Keratinocyte (primary cell): ENCODE measurements at regions not wholly inside any gene's neighbourhood (a gene's known extent, or its start where the extent isn't known, plus 50 kb on each side); places are given as distances from the start of the nearest gene placed in this dataset.

ENCODE experiments used
- DNase-seq: peaks from one replicate; pipeline ENCODE4 v3.0.0-alpha.2; 2011; ENCODE audit warnings: low read depth, missing footprints, low spot score
- FAIRE-seq: peaks from 2 replicates; lab custom pipeline; 2011; peaks lifted over from hg19 to GRCh38; lab: Jason Lieb, UNC
- H2AFZ ChIP-seq: 2 replicates; pipeline ENCODE4 v1.6.0; 2012; ENCODE audit warnings: low read length, control low read depth, inconsistent platforms; ENCODE audit not compliant: control insufficient read depth
- H3K27ac ChIP-seq: 2 replicates; pipeline ENCODE4 v1.5.1; 2011; ENCODE audit warnings: low read length; ENCODE audit not compliant: control insufficient read depth, insufficient read depth
- H3K27me3 ChIP-seq: 3 replicates; pipeline ENCODE4 v1.6.0; 2011; ENCODE audit warnings: low read length; ENCODE audit not compliant: control insufficient read depth, insufficient read depth; ENCODE audit errors: extremely low read depth
- H3K36me3 ChIP-seq, 2 experiments: 2 replicates in 1 of 2; 3 replicates in 1 of 2; pipeline ENCODE4 v1.5.1; 2011; ENCODE audit warnings: low read length in 2 of 2, mild to moderate bottlenecking in 1 of 2; ENCODE audit not compliant: control insufficient read depth in 2 of 2, insufficient read depth in 2 of 2; ENCODE audit errors: extremely low read depth in 1 of 2
- H3K4me1 ChIP-seq: 3 replicates; pipeline ENCODE4 v1.5.1; 2011; ENCODE audit warnings: low read length; ENCODE audit not compliant: control insufficient read depth, insufficient read depth; ENCODE audit errors: extremely low read depth
- H3K4me2 ChIP-seq: 3 replicates; pipeline ENCODE4 v1.6.0; 2011; ENCODE audit warnings: low read depth, low read length; ENCODE audit not compliant: control insufficient read depth, insufficient read depth; ENCODE audit errors: extremely low read depth
- H3K4me3 ChIP-seq, 3 experiments: fragments of 200-600 bp in 1 of 3; sonication (generic) in 1 of 3; 2 replicates in 2 of 3; 3 replicates in 1 of 3; pipeline ENCODE4 v1.5.1; 2011 to 2016; ENCODE audit warnings: low read length in 3 of 3, mild to moderate bottlenecking in 3 of 3, control low read depth in 2 of 3, inconsistent platforms in 1 of 3, low read depth in 1 of 3, mixed read lengths in 1 of 3, mixed run types in 1 of 3, moderate library complexity in 1 of 3; ENCODE audit not compliant: control insufficient read depth in 2 of 3, insufficient read depth in 2 of 3; ENCODE audit errors: extremely low read depth in 1 of 3
- H3K79me2 ChIP-seq: 2 replicates; pipeline ENCODE4 v1.6.0; 2012; ENCODE audit warnings: low read length; ENCODE audit not compliant: control insufficient read depth, insufficient read depth
- H3K9ac ChIP-seq: 3 replicates; pipeline ENCODE4 v1.6.0; 2011; ENCODE audit warnings: low read length; ENCODE audit not compliant: control insufficient read depth, insufficient read depth; ENCODE audit errors: extremely low read depth
- H3K9me1 ChIP-seq: 3 replicates; pipeline ENCODE4 v1.6.0; 2011; ENCODE audit warnings: low read length; ENCODE audit not compliant: control insufficient read depth, insufficient read depth; ENCODE audit errors: extremely low read depth
- H3K9me3 ChIP-seq: 2 replicates; pipeline ENCODE4 v1.5.1; 2012; ENCODE audit warnings: low read depth, low read length; ENCODE audit not compliant: control insufficient read depth
- H4K20me1 ChIP-seq: 3 replicates; pipeline ENCODE4 v1.6.0; 2011; ENCODE audit warnings: low read length; ENCODE audit not compliant: control insufficient read depth, insufficient read depth; ENCODE audit errors: extremely low read depth
- EZH2 ChIP-seq: IDR thresholded peaks from one replicate; pipeline ENCODE4 v1.6.1; 2012; ENCODE audit warnings: inconsistent platforms, mild to moderate bottlenecking, low read length, moderate library complexity
- dilution Hi-C: fragments of 300-500 bp; cut with MboI; formaldehyde crosslinking; loops from one replicate; pipeline ENCODE4 v1.7.0; 2020; ENCODE audit warnings: low sequenced_read_pairs; ENCODE audit not compliant: extremely low pct_ligation_motif_present
- TF ChIP-seq, protein P1 (sequence below), 3 experiments: IDR thresholded peaks in 1 of 3; conservative IDR thresholded peaks in 1 of 3; optimal IDR thresholded peaks in 1 of 3; 2 replicates in 2 of 3; 3 replicates in 1 of 3; pipeline versions ENCODE3 to v1.5.1; 2011; ENCODE audit warnings: low read length in 3 of 3, mild to moderate bottlenecking in 3 of 3, moderate library complexity in 2 of 3, control low read depth in 1 of 3, inconsistent platforms in 1 of 3; ENCODE audit not compliant: insufficient read depth in 2 of 3; ENCODE audit errors: extremely low read depth in 1 of 3

GRCh38 chr10:23820792-23821191, 381.9 kb downstream of the OTUD1 start:
- FAIRE-seq (no peak), DNase-seq (no peak)
- dilution Hi-C loops: no loop called here

GRCh38 chr10:23824822-23825221, 384.1 kb upstream of the KIAA1217 start:
- DNase-seq (no peak), FAIRE-seq (no peak)
- H3K27ac ChIP-seq: no peak overlapping the region

More at GRCh38 chr10:23820792-23821191, 381.9 kb downstream of the OTUD1 start:
- Histone ChIP-seq H3K9me3 (no peaks in the 10 kb centered on the region), H3K27ac (no peak overlapping the region), H4K20me1 (no peaks in the 10 kb centered on the region), H3K4me2 (no peak overlapping the region), H3K79me2 (no peaks in the 10 kb centered on the region), H3K4me3 (no peak overlapping the region), H3K9me1 (no peaks in the 10 kb centered on the region), H3K9ac (no peak overlapping the region), H3K27me3 (no peaks in the 10 kb centered on the region), H3K4me1 (no peaks in the 10 kb centered on the region), H2AFZ (no peak overlapping the region), H3K36me3 (no peaks in the 10 kb centered on the region)
- TF ChIP-seq EZH2: no peak
- TF ChIP-seq, protein P1, sequence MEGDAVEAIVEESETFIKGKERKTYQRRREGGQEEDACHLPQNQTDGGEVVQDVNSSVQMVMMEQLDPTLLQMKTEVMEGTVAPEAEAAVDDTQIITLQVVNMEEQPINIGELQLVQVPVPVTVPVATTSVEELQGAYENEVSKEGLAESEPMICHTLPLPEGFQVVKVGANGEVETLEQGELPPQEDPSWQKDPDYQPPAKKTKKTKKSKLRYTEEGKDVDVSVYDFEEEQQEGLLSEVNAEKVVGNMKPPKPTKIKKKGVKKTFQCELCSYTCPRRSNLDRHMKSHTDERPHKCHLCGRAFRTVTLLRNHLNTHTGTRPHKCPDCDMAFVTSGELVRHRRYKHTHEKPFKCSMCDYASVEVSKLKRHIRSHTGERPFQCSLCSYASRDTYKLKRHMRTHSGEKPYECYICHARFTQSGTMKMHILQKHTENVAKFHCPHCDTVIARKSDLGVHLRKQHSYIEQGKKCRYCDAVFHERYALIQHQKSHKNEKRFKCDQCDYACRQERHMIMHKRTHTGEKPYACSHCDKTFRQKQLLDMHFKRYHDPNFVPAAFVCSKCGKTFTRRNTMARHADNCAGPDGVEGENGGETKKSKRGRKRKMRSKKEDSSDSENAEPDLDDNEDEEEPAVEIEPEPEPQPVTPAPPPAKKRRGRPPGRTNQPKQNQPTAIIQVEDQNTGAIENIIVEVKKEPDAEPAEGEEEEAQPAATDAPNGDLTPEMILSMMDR (optimal IDR thresholded peaks at IDR 0.05 in 1 of 3, IDR thresholded peaks at IDR 0.05 in 1 of 3, conservative IDR thresholded peaks at IDR 0.05 in 1 of 3; ENCODE audit: extremely low read depth in 1 of 3, insufficient read depth in 2 of 3, low read length in 3 of 3): no peak

More at GRCh38 chr10:23824822-23825221, 384.1 kb upstream of the KIAA1217 start:
- no peak overlapping the region for H3K4me2 ChIP-seq
- no peaks in the 10 kb centered on the region for H3K27me3 ChIP-seq
- no peak overlapping the region for H3K4me3 ChIP-seq
- no peaks in the 10 kb centered on the region for H4K20me1 ChIP-seq
- no peaks in the 10 kb centered on the region for H3K9me3 ChIP-seq
- TF ChIP-seq, protein P1 (optimal IDR thresholded peaks at IDR 0.05 in 1 of 3, IDR thresholded peaks at IDR 0.05 in 1 of 3, conservative IDR thresholded peaks at IDR 0.05 in 1 of 3; ENCODE audit: extremely low read depth in 1 of 3, insufficient read depth in 2 of 3, low read length in 3 of 3): no peak
- no peak for TF ChIP-seq EZH2
- H3K9ac ChIP-seq: no peak overlapping the region
- no peaks in the 10 kb centered on the region for H3K4me1 ChIP-seq
- dilution Hi-C loops: no loop called here
- H2AFZ ChIP-seq: no peak overlapping the region
- H3K79me2 ChIP-seq: no peaks in the 10 kb centered on the region
- no peaks in the 10 kb centered on the region for H3K9me1 ChIP-seq
- no peaks in the 10 kb centered on the region for H3K36me3 ChIP-seq
